GM18508 (cell line): ENCODE measurements at regions not wholly inside any gene's neighbourhood (a gene's known extent, or its start where the extent isn't known, plus 50 kb on each side); places are given as distances from the start of the nearest gene placed in this dataset.

ENCODE experiments used
- ATAC-seq: cut with Tn5 transposase; IDR thresholded peaks from one replicate; pipeline ENCODE4 v1.9.1; 2021; ENCODE audit warnings: moderate number of reproducible peaks; ENCODE audit not compliant: insufficient read depth, unreplicated experiment

DNA sequence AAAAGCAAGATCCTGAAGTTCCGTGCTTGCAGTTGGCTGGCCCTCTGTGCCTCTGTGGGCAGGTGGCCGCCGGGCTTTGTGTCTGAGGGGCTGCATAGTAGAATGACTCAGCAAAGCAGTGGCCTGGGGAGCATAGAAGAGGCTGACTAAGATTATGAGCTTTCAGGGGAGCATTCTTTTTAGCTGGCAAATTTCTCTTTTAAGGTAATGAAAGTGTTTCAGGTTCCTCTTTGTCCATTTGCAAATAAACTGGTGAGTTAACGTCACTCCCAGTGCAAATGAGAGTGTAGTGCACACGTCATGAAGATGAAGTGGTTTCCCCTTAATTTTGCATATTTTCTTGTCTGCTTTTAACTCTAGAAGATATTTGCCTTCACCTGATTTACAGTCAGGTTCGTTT is 98.6 kb downstream of the BCL2L11 start:
- ATAC-seq: peak; percentile 87

DNA sequence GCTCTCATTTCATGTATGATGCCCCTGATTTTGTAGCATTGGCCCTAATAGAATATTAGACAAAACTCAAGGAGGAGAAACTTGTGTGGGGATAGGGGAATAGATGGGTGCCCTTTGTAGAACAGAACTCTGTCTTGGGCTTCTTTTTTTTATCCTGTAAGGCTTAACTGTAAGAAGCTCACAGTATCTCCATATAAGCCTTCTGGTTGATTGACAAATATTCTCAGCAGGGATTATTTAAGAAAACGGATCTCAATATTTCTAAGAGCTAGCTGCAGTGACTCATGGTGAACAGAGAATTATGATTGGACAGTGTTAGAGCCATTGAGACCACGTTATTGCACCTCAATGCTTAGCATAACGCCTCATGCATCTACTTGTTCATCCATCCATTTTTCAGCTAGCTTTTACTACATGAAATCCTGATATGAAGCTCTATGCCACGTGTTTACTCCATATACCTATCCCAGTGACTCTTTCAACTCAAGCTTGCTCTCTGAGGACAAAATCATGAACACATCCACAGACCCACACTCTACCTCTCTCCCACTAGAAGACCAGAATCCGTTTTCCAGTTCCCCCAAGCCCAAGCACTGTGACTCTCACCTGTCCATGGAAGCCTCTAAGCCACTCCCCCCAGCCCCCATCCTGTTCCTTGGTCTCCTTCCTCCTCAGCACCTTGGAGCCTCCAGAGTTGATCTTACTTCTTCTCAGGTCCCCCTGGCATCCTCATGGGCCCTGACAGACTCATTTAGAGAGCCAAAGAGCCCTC is 99.2 kb downstream of the BCL2L11 start:
- no peak for ATAC-seq

DNA sequence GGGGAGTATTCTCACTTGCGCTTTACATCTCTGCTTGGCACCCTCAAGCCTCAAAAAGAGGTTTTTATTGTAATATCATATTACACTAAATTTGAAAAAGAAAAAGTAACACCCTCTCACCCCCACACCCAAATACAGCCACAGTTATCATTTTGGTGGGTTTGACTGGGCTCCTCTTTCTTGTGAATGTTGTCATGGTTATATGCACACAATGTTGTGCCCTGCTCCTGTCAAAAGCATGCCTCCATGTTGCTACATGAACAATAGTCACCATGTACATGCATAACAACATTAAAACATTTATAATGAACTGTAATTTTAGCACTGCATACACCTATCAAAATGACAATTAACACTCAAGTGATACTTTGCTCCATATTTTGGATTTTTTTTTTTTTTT is 100.2 kb downstream of the BCL2L11 start:
- no peak for ATAC-seq

DNA sequence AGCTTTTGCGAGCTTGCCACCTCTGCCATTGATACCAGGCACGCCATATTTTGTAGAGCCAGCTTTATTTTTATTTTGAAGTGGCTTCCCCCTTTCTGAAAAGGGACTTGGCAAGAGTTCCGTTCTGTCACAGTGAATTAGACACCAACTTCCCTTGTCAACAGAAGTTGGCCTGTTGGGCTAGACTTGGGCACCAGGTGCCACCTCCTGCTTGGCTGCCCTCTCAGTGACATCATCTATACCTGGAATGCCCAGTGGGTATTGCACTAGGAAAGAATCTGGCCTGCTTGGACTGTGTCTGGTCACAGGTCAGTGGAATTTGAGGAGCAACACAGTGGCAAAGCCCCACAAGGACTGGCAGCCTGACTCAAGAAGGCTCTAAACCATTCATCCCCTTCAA is 101.0 kb downstream of the BCL2L11 start:
- ATAC-seq: no peak

DNA sequence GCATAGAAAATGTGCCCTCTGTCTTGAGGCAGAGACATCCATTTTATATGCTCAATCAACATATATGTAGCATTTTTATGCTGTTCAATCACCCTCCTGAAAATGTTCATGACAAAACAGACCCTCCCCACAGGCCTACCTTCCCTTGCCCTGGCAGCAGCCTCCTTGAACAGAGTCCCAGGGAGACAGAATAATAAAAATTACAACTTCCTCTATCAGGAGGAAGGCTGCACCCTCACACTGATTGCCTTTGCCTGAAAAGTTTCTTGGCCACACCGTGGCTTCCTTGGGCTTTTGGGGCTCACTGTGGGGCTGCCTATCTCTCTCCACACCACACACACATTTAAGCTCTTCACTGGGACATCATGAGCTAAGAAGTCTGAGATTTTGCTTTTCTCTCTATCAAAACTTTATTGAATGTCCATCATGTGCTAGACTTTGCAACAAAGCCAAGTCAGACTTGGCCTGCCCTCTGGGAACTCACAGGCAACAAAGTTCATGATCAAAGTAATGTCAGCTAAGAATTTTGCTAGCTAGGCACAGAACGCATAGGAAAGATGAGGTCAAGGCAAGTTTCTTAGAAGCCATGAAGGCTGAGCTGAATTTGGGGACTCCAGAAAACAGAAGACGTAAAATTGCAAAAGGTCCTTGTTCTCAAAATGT is 101.6 kb downstream of the BCL2L11 start:
- no peak for ATAC-seq

DNA sequence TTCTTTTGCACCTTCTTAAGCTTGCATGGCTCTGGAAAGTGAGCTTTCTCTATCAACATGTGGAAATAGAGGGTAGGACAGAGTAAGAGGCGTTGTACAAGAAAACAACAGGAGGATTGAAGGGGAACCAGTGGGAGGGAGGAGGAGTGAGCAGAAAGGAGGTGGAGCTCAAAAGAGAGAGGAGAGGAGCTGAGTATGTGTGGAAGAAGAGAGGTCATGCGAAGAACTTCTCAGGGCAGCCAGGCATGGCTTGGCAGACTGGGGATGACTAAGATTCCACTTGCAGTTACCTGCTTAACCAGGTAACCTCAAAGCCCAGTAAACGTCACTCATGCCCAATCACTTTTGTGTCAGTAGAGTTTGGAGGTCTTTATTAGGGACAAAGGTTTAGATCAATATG is 105.1 kb downstream of the BCL2L11 start:
- ATAC-seq: no peak

DNA sequence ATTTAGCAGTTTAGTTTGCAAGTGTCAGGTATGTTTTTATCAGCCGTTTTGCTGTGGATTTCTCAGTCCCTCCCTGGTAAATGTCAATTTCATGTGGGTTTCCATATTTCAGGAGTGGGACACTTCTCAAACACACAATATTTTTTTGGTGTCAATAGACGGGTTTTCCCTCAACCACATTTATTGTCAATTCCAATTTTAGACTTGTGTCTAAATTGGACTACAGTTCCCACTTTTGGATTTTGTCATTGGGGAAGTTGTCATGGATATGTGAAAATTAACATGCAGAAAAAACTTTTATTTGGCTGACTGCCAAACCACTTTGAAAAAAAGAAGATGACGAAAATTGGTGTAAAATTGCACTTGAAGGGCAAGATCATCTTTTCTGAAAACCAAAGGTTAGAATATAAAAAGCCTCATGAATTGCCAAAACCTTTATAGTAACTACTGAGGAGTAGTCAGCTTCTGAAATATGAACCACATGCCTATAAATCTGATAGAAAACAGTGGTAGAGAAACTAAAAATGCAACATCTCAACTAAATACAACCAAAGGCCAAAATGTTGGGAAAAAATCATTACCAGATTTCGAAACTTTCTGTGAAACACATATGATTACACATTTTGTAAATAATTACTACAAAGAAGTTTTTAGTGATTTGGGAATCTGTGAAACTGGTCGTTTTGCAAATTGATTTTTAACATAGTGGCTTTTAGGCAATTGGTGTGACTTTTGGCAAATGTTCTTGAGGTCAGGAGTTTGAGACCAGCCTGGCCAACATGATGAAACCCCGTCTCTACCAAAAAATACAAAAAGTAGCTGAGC is 106.4 kb downstream of the BCL2L11 start:
- ATAC-seq: no peak

DNA sequence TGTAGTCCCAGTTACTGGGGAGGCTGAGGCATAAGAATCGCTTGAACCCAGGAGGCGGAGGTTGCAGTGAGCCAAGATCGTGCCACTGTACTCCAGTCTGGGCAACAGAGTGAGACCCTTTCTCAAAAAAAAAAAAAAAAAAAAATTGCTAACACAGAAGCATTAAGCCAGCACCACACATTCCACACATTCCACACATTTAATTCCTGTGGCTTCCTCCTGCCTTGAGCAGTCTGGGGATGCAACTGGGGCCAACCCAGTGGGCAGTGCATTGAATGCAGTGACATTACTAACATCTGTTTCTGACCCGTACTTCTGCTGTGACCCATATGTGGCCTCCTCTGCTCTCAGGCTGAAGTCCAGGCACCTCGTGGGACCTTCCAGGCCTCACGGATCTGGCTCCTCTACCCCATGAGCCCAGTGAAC is 107.0 kb downstream of the BCL2L11 start:
- ATAC-seq: no peak

DNA sequence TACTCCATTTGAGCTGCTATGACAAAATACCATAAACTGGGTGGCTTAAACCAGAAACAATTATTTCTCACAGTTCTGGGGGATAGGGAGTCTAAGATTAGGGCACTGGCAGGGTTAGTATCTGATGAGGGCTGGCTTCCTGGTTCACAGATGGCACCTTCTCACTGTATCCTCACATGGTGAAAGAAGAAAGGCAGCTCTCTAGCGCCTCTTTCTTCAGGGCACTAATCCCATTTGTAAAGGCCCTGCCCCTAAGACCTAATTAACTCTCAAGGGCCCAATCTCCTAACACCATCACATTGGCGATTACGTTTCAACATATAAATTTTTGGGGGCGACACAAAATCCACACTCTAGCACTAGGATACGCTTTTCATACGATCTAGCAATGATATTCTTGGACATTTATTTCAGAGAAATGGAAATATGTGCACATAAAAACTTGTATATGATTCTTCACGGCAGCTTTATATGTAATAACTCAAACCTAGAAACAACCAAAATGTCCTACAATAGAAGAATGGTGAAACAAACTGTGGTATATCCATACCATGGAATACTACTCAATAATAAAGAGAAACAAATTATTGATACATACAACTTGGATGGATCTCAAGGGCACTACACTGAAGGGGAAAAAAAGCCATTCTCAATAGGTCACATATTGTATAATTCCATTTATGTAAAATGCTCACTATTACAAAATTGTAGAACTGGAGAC is 111.0 kb downstream of the BCL2L11 start:
- no peak for ATAC-seq

DNA sequence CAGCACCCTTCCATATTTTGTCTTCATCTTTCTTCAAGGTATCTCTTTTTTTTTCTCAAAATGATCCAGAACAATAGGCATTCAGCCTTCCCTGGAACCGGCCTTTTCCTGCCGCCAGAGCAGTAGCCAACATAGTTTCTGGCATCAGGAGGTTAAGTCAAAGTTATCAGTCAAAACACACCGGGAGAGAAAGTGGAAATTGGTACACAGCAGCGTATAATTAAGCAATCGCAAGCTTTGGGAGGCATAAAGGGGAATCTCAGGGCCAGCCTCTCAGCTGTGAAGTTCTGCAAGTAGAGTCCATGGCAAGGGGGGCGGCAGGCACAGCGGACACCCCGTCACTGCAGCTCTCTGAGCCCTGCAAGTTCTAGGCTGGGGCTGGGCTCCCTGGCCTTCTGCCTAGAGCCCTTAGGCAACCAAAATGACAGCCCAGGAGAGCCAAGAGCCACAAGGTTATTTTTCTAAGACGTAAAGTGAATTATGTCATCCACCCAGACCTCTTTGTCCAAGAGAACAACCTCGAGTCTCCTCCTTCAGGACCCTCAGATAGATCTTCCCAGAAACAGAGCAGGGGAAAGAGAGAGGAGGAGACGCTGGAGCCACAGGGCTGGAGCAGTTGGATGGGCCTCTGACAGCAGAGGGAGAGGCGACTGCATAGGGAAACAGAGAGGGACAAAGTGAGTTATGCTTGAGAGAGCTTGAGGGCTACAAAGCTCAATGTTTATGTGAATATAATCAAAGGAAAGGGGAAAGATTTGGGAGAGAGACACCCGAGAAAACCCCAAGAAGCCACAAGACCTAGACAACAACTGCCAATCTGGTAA is 114.7 kb downstream of the BCL2L11 start:
- no peak for ATAC-seq

DNA sequence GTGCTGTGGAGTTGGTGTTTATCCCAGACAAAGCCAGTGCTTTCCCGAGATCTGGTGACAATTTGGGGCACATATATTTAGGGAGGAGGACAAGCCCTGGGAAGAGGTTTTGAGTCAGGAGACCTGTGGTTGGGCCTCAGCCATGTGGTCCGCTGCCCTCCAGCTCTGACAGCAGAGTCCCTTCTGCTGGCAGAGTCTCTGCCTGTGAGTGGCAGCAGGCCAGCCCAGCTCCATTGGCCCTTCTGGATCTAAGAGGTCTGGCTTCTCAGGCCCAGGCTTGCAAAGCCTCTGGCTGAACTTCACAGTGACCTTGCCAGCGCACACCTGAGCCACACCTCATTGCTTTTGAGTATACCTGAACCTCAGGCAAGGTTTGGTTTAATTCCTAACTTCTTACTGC is 115.3 kb downstream of the BCL2L11 start:
- ATAC-seq: no peak

DNA sequence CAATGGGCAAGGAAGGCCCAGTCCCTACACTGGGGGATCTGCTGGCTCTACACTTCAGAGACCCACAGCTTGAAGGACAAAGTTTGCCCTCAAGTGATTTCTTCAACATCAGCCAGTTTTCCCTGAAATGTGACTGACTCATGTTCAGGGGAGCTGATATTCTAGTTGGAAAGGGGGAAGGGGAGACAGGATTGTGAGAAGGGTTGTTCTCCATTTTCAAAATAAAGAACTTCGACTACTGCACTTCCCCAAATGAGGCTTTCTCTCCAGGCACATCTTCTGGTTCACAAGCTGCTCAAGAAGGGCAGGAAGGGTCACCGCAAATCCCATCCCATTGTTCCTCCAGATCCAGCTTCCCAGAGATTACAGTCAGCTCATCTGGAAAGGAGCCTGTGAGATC is 117.6 kb downstream of the BCL2L11 start:
- no peak for ATAC-seq

DNA sequence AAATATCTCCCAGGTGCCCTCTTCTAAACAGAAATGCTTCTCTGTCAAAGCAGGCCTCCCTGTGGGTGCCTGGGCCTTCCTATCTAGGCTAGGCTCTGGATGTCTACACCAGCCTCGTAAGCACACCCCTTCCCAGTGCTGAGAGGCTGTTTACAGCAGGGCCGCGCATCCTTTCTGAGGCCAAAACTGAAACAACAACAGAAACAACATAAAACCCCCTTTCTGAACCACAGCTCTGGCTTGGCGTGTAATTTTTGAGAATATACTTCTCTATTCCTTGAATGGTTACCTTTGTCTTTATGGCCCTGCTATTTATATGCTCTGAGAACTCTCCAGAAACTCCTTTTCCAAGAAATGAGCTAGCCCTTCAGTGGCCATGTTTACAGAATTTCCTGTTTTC is 118.4 kb downstream of the BCL2L11 start:
- ATAC-seq: peak; percentile 74

DNA sequence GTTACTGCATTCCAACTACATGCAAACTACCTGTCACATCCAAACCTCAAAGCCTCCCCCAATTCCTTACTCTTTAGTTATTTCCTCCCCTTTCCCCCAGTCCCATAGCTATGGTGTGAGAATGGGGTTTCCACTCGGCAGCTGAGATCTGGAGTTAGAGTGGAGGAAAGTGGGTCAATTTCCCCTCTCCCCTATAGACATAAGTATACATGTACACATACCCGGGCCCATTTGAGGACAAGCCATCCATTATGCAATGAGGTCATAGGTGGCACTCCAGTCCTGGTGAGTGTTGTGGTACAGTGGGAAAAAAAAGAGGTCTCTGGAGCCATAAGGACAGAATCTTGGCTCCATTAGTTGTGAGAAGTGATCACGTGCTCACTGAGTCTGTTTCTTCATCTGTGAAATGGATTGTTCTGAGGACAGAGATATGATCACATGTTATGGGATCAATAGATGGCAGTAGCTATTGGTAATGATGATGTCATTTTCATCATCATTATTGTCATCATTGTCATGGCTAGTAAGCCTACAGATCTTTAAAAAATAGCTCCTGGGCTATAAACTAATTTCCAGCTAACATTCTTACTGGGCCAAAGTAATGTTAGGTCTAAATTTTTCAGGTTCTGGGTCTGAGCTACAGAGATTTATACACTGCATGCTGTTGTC is 119.0 kb downstream of the BCL2L11 start:
- no peak for ATAC-seq

DNA sequence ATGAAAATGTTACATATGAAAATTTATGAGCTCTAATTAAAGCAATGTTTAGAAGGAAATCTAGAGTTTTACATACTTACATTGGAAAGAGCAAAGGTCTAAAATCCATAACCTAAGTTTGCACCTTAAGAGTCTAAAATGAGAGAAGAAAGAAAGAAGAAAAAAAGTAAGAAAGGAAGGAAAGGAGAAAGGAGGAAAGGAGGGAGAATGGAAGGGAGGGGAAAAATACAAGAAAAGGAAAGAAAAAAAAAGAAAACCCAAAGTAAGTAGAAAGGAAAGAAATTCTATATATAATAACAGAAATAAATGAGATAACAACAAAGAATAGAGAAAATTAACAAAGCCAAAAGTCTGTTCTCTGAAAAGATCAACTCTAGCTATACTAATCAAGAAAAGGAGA is 122.6 kb downstream of the BCL2L11 start:
- ATAC-seq: no peak

DNA sequence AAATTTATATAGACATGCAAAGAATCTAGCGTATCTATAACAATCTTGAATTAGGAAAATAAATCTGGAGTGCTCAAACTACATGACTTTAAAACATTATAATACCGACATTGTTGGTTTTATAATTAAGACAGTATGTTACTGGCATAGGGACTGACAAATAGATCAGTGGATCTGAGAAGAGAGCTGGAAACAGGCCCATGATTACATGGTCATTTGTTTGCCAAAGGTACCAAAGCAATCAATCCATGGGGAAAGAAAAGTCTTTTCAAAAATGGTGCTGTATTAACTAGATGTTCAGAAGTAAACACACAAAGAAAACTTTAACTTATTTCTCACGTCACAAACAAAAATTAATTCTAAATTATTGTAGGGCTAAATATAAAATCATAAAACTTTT is 124.2 kb downstream of the BCL2L11 start:
- no peak for ATAC-seq

DNA sequence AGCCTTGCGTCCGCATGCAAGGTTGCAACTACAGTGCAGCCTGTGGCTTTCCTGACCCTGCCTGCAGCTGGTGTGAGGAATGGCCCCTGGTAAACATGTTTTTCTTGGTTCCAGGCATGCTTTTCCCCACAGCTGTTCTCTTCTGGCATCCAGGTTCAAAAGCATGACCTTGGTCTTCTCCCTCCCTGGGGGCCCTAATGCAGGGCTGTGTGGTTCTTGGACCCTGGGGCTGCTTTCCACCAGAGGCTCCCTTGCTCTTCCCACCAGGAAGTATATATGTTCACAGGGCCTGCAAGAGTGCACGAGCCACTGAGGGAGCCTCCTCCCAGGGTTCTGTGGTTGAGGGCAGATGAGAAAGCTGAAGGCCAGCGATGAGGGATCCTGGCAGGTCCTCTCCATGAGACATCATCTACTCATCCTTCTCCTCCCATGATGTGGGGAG is 125.9 kb downstream of the BCL2L11 start:
- no peak for ATAC-seq

DNA sequence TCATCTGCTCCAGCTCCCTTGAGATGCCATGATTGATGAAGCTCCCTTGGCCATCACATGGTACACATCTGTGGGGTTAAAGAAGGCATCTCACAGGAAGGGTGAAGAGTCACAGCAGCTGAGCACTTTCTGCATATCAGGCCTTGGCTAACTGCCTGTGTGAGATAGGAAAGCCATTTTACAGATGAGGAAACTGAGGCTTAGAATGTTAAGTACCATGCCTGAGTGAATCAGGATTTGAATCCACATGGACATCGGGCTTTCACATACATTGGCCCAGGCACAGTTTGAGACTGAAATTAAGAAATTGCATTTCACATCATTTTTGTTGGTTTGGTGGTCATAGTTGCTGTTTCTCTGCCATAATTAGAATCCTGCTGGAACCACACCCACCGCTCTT is 126.8 kb downstream of the BCL2L11 start:
- no peak for ATAC-seq

DNA sequence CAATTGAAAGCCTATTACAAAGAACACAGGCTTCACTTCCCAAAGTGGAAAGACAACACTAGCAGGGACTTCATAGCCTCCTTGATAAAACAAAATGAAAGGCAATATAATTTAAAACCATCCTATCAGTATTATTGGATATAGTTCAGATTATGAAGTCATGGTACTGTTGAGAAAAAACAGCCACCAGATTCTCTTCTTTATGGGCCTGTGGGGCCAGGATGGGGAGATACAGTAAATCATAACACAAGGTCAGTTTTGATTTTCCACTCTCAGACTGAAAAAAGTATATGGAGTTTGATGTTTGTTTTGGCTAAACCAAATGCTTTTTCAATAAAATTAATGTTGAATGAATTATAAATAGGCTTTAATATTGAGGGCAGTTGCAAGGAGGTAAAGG is 129.1 kb downstream of the BCL2L11 start:
- ATAC-seq: no peak
